ENCODE measurements at regions not wholly inside any gene's neighbourhood (a gene's known extent, or its start where the extent isn't known, plus 50 kb on each side); places are given as distances from the start of the nearest gene placed in this dataset.

DNA sequence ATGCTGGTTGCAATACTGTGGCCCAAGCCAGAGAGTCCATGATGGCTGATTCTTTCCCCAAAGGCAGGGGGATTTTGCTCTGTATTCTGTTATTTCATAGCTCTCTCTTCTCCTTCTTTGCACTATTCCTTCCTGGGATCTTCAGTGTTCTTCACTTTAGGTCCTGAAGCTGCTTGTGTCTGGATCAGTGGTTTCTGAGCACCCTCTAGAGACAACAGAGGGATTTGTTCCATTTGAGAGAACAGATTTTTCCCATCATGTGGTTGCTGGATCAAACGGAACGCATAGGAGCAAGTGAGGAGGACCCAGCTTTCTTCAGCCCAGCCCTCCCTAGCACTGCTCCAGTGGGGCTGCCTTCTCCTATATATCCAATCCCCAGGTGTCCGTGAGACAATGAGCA is 68.7 kb upstream of the SYN3 start:
- no TSS peak for BruUV-seq (replicated peaks)
- intact Hi-C loops (cut with micrococcal nuclease) = no loop called here
- no peak overlapping the region for H3K4me3 ChIP-seq (replicated peaks in 1 of 2; ENCODE audit: low read depth in 1 of 2, low read length in 2 of 2)
- no peaks in the 10 kb centered on the region for H3K36me3 ChIP-seq (ENCODE audit: control insufficient read depth in 1 of 2, insufficient read depth in 2 of 2, low read length in 2 of 2)
- H3K9me3 ChIP-seq (ENCODE audit: control insufficient read depth in 1 of 2, insufficient read depth in 1 of 2, low read depth in 1 of 2, low read length in 2 of 2) = no peaks in the 10 kb centered on the region; a peak in 1 of 4 replicates
- RAD21 ChIA-PET (ENCODE audit: low non-redundant PET in 1 of 2, low total read pairs in 2 of 2, uncharacterized antibody in 2 of 2, unreplicated experiment in 2 of 2) = no interaction called here
- no peaks in the 10 kb centered on the region for H3K4me1 ChIP-seq (ENCODE audit: control insufficient read depth in 1 of 2, insufficient read depth in 2 of 2, low read length in 2 of 2)
- H3K79me2 ChIP-seq (ENCODE audit: insufficient read depth, low read length) = no peaks in the 10 kb centered on the region
- POLR2A ChIA-PET = no interaction called here
- CTCF ChIA-PET = no interaction called here
- no peak for DNase-seq (ENCODE audit: low read depth, low spot score)
- TF ChIP-seq SP1 (IDR thresholded peaks at IDR 0.05; ENCODE audit: low read depth) (no peak), TCF7L2 (IDR thresholded peaks at IDR 0.05; ENCODE audit: borderline replicate concordance, extremely low read depth, insufficient read depth, insufficient read length) (no peak), JUND (IDR thresholded peaks at IDR 0.05) (no peak), POLR2AphosphoS5 (IDR thresholded peaks at IDR 0.05; ENCODE audit: low read depth, low read length) (no peak), ELF1 (IDR thresholded peaks at IDR 0.05; ENCODE audit: borderline replicate concordance, low read depth) (no peak), YY1 (IDR thresholded peaks at IDR 0.05; ENCODE audit: extremely low read depth, insufficient replicate concordance, low read depth, low read length) (no peak), FOSL1 (IDR thresholded peaks at IDR 0.05; ENCODE audit: low read depth) (no peak), CTCF (IDR thresholded peaks at IDR 0.05 in 2 of 3, conservative IDR thresholded peaks at IDR 0.05 in 1 of 3; ENCODE audit: borderline replicate concordance in 1 of 3, insufficient read depth in 1 of 3, low read depth in 2 of 3, low read length in 2 of 3) (no peak), ZNF274 (IDR thresholded peaks at IDR 0.05; ENCODE audit: low read depth, low read length) (no peak), CBX3 (IDR thresholded peaks at IDR 0.05; ENCODE audit: low read depth) (no peak), SIN3A (IDR thresholded peaks at IDR 0.05; ENCODE audit: low read depth) (no peak), CEBPB (IDR thresholded peaks at IDR 0.05; ENCODE audit: low read depth) (no peak)
- TF ChIP-seq, protein P1, sequence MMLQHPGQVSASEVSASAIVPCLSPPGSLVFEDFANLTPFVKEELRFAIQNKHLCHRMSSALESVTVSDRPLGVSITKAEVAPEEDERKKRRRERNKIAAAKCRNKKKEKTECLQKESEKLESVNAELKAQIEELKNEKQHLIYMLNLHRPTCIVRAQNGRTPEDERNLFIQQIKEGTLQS (IDR thresholded peaks at IDR 0.05) = no peak
- ATAC-seq = no peak
- no peaks in the 10 kb centered on the region for H3K9me2 ChIP-seq (ENCODE audit: insufficient read depth)
- no peak overlapping the region for H3K27ac ChIP-seq (ENCODE audit: low read depth, low read length)
- no peak overlapping the region for H3K9ac ChIP-seq (ENCODE audit: low read length)
- no peaks in the 10 kb centered on the region for H4K20me1 ChIP-seq (ENCODE audit: insufficient read depth)
- H3K27me3 ChIP-seq (ENCODE audit: insufficient read depth, low read length) = no peaks in the 10 kb centered on the region
- no peak overlapping the region for H2AFZ ChIP-seq (ENCODE audit: low read depth, low read length, poor library complexity, severe bottlenecking)
- H3K4me2 ChIP-seq (ENCODE audit: low read length) = no peak overlapping the region
